ENCODE measurements at regions not wholly inside any gene's neighbourhood (a gene's known extent, or its start where the extent isn't known, plus 50 kb on each side); places are given as distances from the start of the nearest gene placed in this dataset.

- Histone ChIP-seq H3K27ac (ENCODE audit: low read depth in 1 of 2, low read length in 2 of 2) (no peak overlapping the region), H3K4me1 (ENCODE audit: insufficient read depth, low read length) (no peaks in the 10 kb centered on the region), H3K9me3 (ENCODE audit: control insufficient read depth in 1 of 2, insufficient read depth in 1 of 2, low read length in 2 of 2) (peaks cover 0 to 3% of the 10 kb centered on the region in 2 experiments), H3K36me3 (ENCODE audit: insufficient read depth, low read length) (no peaks in the 10 kb centered on the region), H3K27me3 (ENCODE audit: control insufficient read depth in 1 of 2, insufficient read depth in 2 of 2, low read length in 2 of 2) (no peaks in the 10 kb centered on the region), H3K4me3 (ENCODE audit: low read length) (no peak overlapping the region)
- Mint-ChIP-seq H3K4me1 (ENCODE audit: low read depth) (peaks cover 4% of the 10 kb centered on the region), H3K9me3 (peaks cover 7% of the 10 kb centered on the region), H3K27ac (no peak overlapping the region), H3K27me3 (no peaks in the 10 kb centered on the region), H3K4me3 (no peak overlapping the region), H3K36me3 (ENCODE audit: low read depth) (no peaks in the 10 kb centered on the region)
- DNase-seq, result no peak
- TF ChIP-seq CTCF (IDR thresholded peaks at IDR 0.05), result no peak
- intact Hi-C loops (cut with DNase I, micrococcal nuclease), result no loop called here
- ChIA-PET CTCF (no interaction called here), POLR2A (no interaction called here)
- no peak for ATAC-seq (ENCODE audit: poor library complexity)
Observed at GRCh38 chr2:145416640-145417039, 896.7 kb upstream of the ZEB2 start.

- DNase-seq, result no peak
- POLR2A ChIA-PET, result no interaction called here
- Histone ChIP-seq H3K27me3 (ENCODE audit: control insufficient read depth in 1 of 2, insufficient read depth in 2 of 2, low read length in 2 of 2) (no peaks in the 10 kb centered on the region), H3K4me3 (ENCODE audit: low read length) (no peak overlapping the region), H3K9me3 (ENCODE audit: control insufficient read depth in 1 of 2, insufficient read depth in 1 of 2, low read length in 2 of 2) (no peaks in the 10 kb centered on the region), H3K4me1 (ENCODE audit: insufficient read depth, low read length) (no peaks in the 10 kb centered on the region), H3K27ac (ENCODE audit: low read depth in 1 of 2, low read length in 2 of 2) (no peak overlapping the region), H3K36me3 (ENCODE audit: insufficient read depth, low read length) (no peaks in the 10 kb centered on the region)
- H3K27ac Mint-ChIP-seq, result no peak overlapping the region
- TF ChIP-seq CTCF (IDR thresholded peaks at IDR 0.05), result no peak
- CTCF ChIA-PET, result no interaction called here
- H3K4me1 Mint-ChIP-seq (ENCODE audit: low read depth), result peaks cover 17% of the 10 kb centered on the region
- intact Hi-C loops (cut with DNase I, micrococcal nuclease), result no loop called here
- peaks cover 2% of the 10 kb centered on the region for H3K9me3 Mint-ChIP-seq
- no peaks in the 10 kb centered on the region for H3K27me3 Mint-ChIP-seq
- no peak for ATAC-seq (ENCODE audit: poor library complexity)
- no peaks in the 10 kb centered on the region for H3K36me3 Mint-ChIP-seq (ENCODE audit: low read depth)
- no peak overlapping the region for H3K4me3 Mint-ChIP-seq
Observed at GRCh38 chr2:145415151-145415550, 895.2 kb upstream of the ZEB2 start.

GRCh38 chr2:145413261-145414030 is 893.5 kb upstream of the ZEB2 start:
- Mint-ChIP-seq H3K9me3 (peaks cover 2% of the 10 kb centered on the region), H3K4me3 (no peak overlapping the region)
- ATAC-seq (ENCODE audit: poor library complexity), result no peak

More at GRCh38 chr2:145413261-145414030, 893.5 kb upstream of the ZEB2 start:
- no peaks in the 10 kb centered on the region for H3K27me3 ChIP-seq (ENCODE audit: control insufficient read depth in 1 of 2, insufficient read depth in 2 of 2, low read length in 2 of 2)
- no peak for DNase-seq
- no peaks in the 10 kb centered on the region for H3K36me3 ChIP-seq (ENCODE audit: insufficient read depth, low read length)
- H3K4me3 ChIP-seq (ENCODE audit: low read length), result no peak overlapping the region
- Mint-ChIP-seq H3K4me1 (ENCODE audit: low read depth) (peaks cover 17% of the 10 kb centered on the region), H3K36me3 (ENCODE audit: low read depth) (no peaks in the 10 kb centered on the region), H3K27me3 (no peaks in the 10 kb centered on the region), H3K27ac (no peak overlapping the region)
- TF ChIP-seq CTCF (IDR thresholded peaks at IDR 0.05), result no peak
- no peak overlapping the region for H3K27ac ChIP-seq (ENCODE audit: low read depth in 1 of 2, low read length in 2 of 2)
- H3K4me1 ChIP-seq (ENCODE audit: insufficient read depth, low read length), result no peaks in the 10 kb centered on the region
- H3K9me3 ChIP-seq (ENCODE audit: control insufficient read depth in 1 of 2, insufficient read depth in 1 of 2, low read length in 2 of 2), result no peaks in the 10 kb centered on the region
- intact Hi-C loops (cut with DNase I, micrococcal nuclease), result no loop called here
- ChIA-PET POLR2A (no interaction called here), CTCF (no interaction called here)
